ENCODE measurements at regions not wholly inside any gene's neighbourhood (a gene's known extent, or its start where the extent isn't known, plus 50 kb on each side); places are given as distances from the start of the nearest gene placed in this dataset.

DNA sequence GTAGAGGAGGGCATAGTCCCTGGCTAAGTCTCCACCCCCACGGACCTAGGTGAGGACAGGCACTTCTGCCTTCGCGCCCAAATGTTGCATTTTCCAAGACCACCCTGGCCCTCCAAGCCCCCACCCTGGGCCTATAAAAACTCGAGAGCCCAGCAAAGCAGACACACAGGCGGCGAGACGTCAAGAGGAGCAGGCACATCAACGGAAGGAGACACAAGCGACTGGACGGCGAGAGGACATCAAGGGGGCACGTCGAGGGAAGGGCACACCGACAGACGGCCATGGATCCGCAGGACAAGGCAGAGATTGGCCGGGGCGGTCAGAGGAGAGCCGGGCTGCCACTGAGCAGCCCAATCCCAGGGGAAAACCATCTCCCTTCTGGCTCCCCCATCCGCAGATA is 348.0 kb downstream of the MTRR start:
- TF ChIP-seq, protein P1, sequence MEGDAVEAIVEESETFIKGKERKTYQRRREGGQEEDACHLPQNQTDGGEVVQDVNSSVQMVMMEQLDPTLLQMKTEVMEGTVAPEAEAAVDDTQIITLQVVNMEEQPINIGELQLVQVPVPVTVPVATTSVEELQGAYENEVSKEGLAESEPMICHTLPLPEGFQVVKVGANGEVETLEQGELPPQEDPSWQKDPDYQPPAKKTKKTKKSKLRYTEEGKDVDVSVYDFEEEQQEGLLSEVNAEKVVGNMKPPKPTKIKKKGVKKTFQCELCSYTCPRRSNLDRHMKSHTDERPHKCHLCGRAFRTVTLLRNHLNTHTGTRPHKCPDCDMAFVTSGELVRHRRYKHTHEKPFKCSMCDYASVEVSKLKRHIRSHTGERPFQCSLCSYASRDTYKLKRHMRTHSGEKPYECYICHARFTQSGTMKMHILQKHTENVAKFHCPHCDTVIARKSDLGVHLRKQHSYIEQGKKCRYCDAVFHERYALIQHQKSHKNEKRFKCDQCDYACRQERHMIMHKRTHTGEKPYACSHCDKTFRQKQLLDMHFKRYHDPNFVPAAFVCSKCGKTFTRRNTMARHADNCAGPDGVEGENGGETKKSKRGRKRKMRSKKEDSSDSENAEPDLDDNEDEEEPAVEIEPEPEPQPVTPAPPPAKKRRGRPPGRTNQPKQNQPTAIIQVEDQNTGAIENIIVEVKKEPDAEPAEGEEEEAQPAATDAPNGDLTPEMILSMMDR (IDR thresholded peaks at IDR 0.05) = no peak
- TF ChIP-seq TAF1 (IDR thresholded peaks at IDR 0.05; ENCODE audit: borderline replicate concordance, low read depth, low read length) (no peak), YY1 (IDR thresholded peaks at IDR 0.05; ENCODE audit: low read depth) (no peak), SIN3A (IDR thresholded peaks at IDR 0.05; ENCODE audit: borderline replicate concordance, low read depth, low read length) (no peak), POLR2AphosphoS5 (IDR thresholded peaks at IDR 0.05; ENCODE audit: low read depth, low read length) (no peak)

Data from SK-N-SH (cell line).